MM.1S (cell line): ENCODE measurements at regions not wholly inside any gene's neighbourhood (a gene's known extent, or its start where the extent isn't known, plus 50 kb on each side); places are given as distances from the start of the nearest gene placed in this dataset.

Experiments used
- DNase-seq: peaks from one replicate; pipeline ENCODE4 v3.0.0-alpha.2; 2015
- H2AFZ ChIP-seq: fragments of 300-600 bp; sonication (generic); 2 replicates; pipeline ENCODE4 v1.6.0; 2016; ENCODE audit warnings: antibody characterized with exemption, low read length
- H3F3A ChIP-seq: fragments of 300-600 bp; sonication (generic); 2 replicates; pipeline ENCODE4 v1.6.1; 2016; ENCODE audit warnings: mild to moderate bottlenecking, antibody characterized with exemption, low read length, moderate library complexity, mixed read lengths; ENCODE audit not compliant: insufficient read depth
- H3K27ac ChIP-seq: fragments of 300-600 bp; sonication (generic); 2 replicates; pipeline ENCODE4 v1.5.1; 2016; ENCODE audit warnings: mild to moderate bottlenecking, low read length
- H3K27me3 ChIP-seq: fragments of 300-600 bp; sonication (generic); replicated peaks from 2 replicates; pipeline ENCODE4 v1.6.0; 2016; ENCODE audit warnings: low read length; ENCODE audit not compliant: insufficient read depth
- H3K36me3 ChIP-seq: fragments of 300-600 bp; sonication (generic); replicated peaks from 2 replicates; pipeline ENCODE4 v1.6.1; 2016; ENCODE audit warnings: mild to moderate bottlenecking, low read length, mixed read lengths; ENCODE audit not compliant: insufficient read depth
- H3K4me1 ChIP-seq: fragments of 300-600 bp; sonication (generic); 2 replicates; pipeline ENCODE4 v1.6.1; 2016; ENCODE audit warnings: low read length, mixed read lengths
- H3K4me2 ChIP-seq: fragments of 300-600 bp; sonication (generic); 2 replicates; pipeline ENCODE4 v1.6.0; 2016; ENCODE audit warnings: low read depth, low read length
- H3K4me3 ChIP-seq: fragments of 300-600 bp; sonication (generic); 2 replicates; pipeline ENCODE4 v1.5.1; 2016; ENCODE audit warnings: low read length, mixed read lengths
- H3K79me2 ChIP-seq: fragments of 300-600 bp; sonication (generic); 2 replicates; pipeline ENCODE4 v1.6.1; 2016; ENCODE audit warnings: mixed run types, low read length, mixed read lengths
- H3K9ac ChIP-seq: fragments of 300-600 bp; sonication (generic); 2 replicates; pipeline ENCODE4 v1.6.1; 2016; ENCODE audit warnings: low read length, mixed read lengths
- H3K9me2 ChIP-seq: fragments of 300-600 bp; sonication (generic); replicated peaks from 2 replicates; pipeline ENCODE4 v1.6.1; 2016; ENCODE audit warnings: mild to moderate bottlenecking, low read length, mixed read lengths; ENCODE audit not compliant: insufficient read depth
- H3K9me3 ChIP-seq: fragments of 300-600 bp; sonication (generic); replicated peaks from 2 replicates; pipeline ENCODE4 v1.6.1; 2016; ENCODE audit warnings: mild to moderate bottlenecking, low read length, mixed read lengths; ENCODE audit not compliant: insufficient read depth
- H4K20me1 ChIP-seq: fragments of 300-600 bp; sonication (generic); 2 replicates; pipeline ENCODE4 v1.6.1; 2016; ENCODE audit warnings: mild to moderate bottlenecking, low read length, moderate library complexity, mixed read lengths; ENCODE audit not compliant: insufficient read depth
- EZH2 ChIP-seq: fragments of 300-600 bp; sonication (generic); optimal IDR thresholded peaks from 2 replicates; pipeline ENCODE3; 2017; ENCODE audit warnings: low read depth, mild to moderate bottlenecking, antibody characterized with exemption, low read length, mixed read lengths
- EZH2phosphoT487 ChIP-seq: fragments of 300-600 bp; sonication (generic); IDR thresholded peaks from 2 replicates; pipeline ENCODE4 v1.6.1; 2018; ENCODE audit warnings: antibody characterized with exemption, low read length
- TF ChIP-seq, protein P1 (sequence below): fragments of 300-600 bp; sonication (generic); IDR thresholded peaks from 2 replicates; pipeline ENCODE4 v1.5.1; 2016; ENCODE audit warnings: antibody characterized with exemption, low read length, mixed read lengths

DNA sequence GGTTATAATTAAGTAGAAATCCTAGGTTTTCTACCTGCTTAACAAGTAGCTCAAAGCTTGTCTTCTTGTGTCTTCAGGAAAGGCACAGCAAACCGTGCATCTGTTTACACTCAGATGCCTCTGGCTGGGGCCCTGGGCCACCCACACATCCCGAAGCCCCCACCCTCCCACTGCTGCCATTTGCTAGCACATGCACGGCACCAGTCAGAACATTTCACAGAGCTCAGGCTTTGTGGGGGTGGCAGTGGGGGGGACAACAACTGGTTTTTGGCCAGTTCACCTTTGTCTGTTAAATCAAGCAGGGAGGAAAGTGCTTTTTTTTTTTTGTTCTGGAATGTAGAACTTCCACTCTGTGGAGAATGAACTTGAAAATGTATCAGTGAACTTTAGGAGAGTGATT is 77.7 kb downstream of the LINC00237 start:
- Histone ChIP-seq H3K9ac (no peak overlapping the region), H2AFZ (no peak overlapping the region), H4K20me1 (no peaks in the 10 kb centered on the region), H3K9me2 (no peaks in the 10 kb centered on the region), H3K4me1 (no peaks in the 10 kb centered on the region), H3K9me3 (no peaks in the 10 kb centered on the region), H3K36me3 (no peaks in the 10 kb centered on the region), H3K79me2 (no peaks in the 10 kb centered on the region), H3F3A (no peaks in the 10 kb centered on the region), H3K4me3 (no peak overlapping the region), H3K27me3 (no peaks in the 10 kb centered on the region), H3K4me2 (no peak overlapping the region), H3K27ac (no peak overlapping the region)
- no peak for DNase-seq
- TF ChIP-seq, protein P1, sequence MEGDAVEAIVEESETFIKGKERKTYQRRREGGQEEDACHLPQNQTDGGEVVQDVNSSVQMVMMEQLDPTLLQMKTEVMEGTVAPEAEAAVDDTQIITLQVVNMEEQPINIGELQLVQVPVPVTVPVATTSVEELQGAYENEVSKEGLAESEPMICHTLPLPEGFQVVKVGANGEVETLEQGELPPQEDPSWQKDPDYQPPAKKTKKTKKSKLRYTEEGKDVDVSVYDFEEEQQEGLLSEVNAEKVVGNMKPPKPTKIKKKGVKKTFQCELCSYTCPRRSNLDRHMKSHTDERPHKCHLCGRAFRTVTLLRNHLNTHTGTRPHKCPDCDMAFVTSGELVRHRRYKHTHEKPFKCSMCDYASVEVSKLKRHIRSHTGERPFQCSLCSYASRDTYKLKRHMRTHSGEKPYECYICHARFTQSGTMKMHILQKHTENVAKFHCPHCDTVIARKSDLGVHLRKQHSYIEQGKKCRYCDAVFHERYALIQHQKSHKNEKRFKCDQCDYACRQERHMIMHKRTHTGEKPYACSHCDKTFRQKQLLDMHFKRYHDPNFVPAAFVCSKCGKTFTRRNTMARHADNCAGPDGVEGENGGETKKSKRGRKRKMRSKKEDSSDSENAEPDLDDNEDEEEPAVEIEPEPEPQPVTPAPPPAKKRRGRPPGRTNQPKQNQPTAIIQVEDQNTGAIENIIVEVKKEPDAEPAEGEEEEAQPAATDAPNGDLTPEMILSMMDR: no peak
- TF ChIP-seq EZH2phosphoT487 (no peak), EZH2 (no peak)

DNA sequence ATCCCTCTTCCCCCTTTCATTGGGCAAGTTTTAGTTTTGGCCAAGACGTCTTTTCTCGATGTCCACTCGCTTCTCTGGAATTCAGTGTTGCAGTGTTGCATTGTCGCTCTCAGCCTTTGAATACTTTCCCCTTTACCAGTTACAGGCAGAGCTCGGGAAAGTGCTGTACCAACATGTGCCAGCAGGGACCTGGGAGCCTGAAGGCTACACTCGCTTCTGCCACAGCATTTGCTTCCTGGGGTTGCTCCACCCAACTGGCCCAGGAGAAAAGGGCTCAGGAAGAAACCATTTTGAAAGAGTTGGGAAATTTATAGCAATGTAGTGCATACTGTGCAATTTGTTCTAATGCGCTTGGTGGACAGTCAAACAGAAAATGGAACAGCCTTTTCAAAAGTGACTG is 78.6 kb downstream of the LINC00237 start:
- Histone ChIP-seq H3K9me3 (no peaks in the 10 kb centered on the region), H3K4me3 (no peak overlapping the region), H3K4me2 (no peak overlapping the region), H3K4me1 (no peaks in the 10 kb centered on the region), H3K36me3 (no peaks in the 10 kb centered on the region), H3K9ac (no peak overlapping the region), H3K27me3 (no peaks in the 10 kb centered on the region), H4K20me1 (no peaks in the 10 kb centered on the region), H3F3A (no peaks in the 10 kb centered on the region), H3K9me2 (no peaks in the 10 kb centered on the region), H3K27ac (no peak overlapping the region), H3K79me2 (no peaks in the 10 kb centered on the region), H2AFZ (no peak overlapping the region)
- no peak for DNase-seq
- TF ChIP-seq, protein P1: no peak
- TF ChIP-seq EZH2phosphoT487: no peak
- no peak for TF ChIP-seq EZH2

DNA sequence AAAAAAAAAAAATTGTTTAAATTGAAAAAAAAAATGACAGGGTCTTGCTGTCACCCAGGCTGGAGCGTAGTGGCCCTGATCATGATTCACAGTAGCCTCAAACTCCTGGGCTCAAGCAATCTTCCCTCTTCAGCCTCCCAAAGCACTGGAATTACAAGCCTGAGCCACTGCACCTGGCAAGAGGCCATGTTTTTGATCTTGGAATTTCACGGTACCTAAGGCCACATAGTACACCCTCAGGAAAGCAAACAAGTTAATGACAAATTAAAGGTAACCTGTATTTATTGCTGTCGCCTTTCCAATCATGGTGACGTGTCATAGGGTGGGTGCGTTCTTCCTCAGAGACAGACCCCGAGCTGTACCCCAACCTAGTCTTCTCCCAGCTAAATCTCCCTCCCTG is 79.2 kb downstream of the LINC00237 start:
- no peak overlapping the region for H2AFZ ChIP-seq
- no peak overlapping the region for H3K27ac ChIP-seq
- H3K9ac ChIP-seq: no peak overlapping the region
- no peaks in the 10 kb centered on the region for H3K27me3 ChIP-seq
- H3K4me2 ChIP-seq: no peak overlapping the region
- no peaks in the 10 kb centered on the region for H3K9me2 ChIP-seq
- no peaks in the 10 kb centered on the region for H3F3A ChIP-seq
- H3K9me3 ChIP-seq: no peaks in the 10 kb centered on the region
- TF ChIP-seq, protein P1: no peak
- TF ChIP-seq EZH2phosphoT487: no peak
- no peak for TF ChIP-seq EZH2
- H3K4me3 ChIP-seq: no peak overlapping the region
- no peaks in the 10 kb centered on the region for H4K20me1 ChIP-seq
- no peaks in the 10 kb centered on the region for H3K36me3 ChIP-seq
- H3K4me1 ChIP-seq: no peaks in the 10 kb centered on the region
- DNase-seq: no peak
- H3K79me2 ChIP-seq: no peaks in the 10 kb centered on the region

DNA sequence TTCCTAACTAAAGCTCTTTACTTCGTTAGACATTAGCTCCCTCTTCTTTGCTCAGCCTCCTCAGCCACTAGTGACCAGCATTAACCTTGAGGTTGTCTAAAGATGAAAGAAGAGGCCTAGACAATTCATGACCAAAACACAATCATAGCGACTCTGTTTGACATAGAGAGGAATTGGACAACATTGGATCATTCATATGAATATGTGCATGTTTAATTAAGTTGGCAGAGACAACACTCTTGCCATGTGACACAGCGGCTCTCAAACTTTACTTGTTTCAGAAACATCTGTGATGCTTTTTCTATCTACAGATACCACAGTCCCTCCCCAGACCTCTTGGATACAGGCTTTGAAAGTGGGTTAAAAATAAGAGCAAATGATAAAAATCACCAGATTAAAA is 81.7 kb downstream of the LINC00237 start:
- Histone ChIP-seq H3K4me3 (no peak overlapping the region), H3K9me3 (no peaks in the 10 kb centered on the region)

More for the DNA sequence above, 81.7 kb downstream of the LINC00237 start:
- H2AFZ ChIP-seq: no peak overlapping the region
- H3K9me2 ChIP-seq: no peaks in the 10 kb centered on the region
- H3K4me2 ChIP-seq: no peak overlapping the region
- H3K79me2 ChIP-seq: no peaks in the 10 kb centered on the region
- H4K20me1 ChIP-seq: no peaks in the 10 kb centered on the region
- TF ChIP-seq EZH2: no peak
- TF ChIP-seq, protein P1: no peak
- TF ChIP-seq EZH2phosphoT487: no peak
- H3F3A ChIP-seq: no peaks in the 10 kb centered on the region
- DNase-seq: no peak
- H3K9ac ChIP-seq: no peak overlapping the region
- H3K4me1 ChIP-seq: no peaks in the 10 kb centered on the region
- H3K36me3 ChIP-seq: no peaks in the 10 kb centered on the region
- H3K27me3 ChIP-seq: no peaks in the 10 kb centered on the region
- H3K27ac ChIP-seq: no peak overlapping the region
